ENCODE measurements at regions not wholly inside any gene's neighbourhood (a gene's known extent, or its start where the extent isn't known, plus 50 kb on each side); places are given as distances from the start of the nearest gene placed in this dataset.

DNA sequence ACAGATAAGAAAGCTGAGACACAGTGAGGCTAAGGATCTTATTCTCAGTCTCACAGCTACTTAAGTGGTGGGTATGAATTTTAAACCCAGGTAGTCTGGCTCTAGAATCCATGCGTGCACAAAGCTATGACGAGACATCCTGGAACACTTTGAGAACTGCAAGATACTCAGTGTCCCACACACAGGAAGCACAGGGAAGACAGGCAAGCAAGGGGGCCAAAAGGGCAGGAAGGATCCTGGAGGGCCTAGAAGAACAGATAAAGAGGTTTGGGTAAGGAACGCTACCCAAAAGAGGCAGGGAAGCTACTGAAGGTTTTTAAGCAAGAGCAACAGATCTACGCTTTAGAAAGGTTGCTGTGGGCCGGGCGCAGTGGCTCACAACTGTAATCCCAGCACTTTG is 99.1 kb upstream of the HES1 start:
- TF ChIP-seq ZNF174 (tag by site-specific recombination; IDR thresholded peaks at IDR 0.05) (no peak), ZNF558 (tag by site-specific recombination; IDR thresholded peaks at IDR 0.05) (no peak)

Measured in HEK293 (cell line).